ENCODE measurements at regions not wholly inside any gene's neighbourhood (a gene's known extent, or its start where the extent isn't known, plus 50 kb on each side); places are given as distances from the start of the nearest gene placed in this dataset.

DNA sequence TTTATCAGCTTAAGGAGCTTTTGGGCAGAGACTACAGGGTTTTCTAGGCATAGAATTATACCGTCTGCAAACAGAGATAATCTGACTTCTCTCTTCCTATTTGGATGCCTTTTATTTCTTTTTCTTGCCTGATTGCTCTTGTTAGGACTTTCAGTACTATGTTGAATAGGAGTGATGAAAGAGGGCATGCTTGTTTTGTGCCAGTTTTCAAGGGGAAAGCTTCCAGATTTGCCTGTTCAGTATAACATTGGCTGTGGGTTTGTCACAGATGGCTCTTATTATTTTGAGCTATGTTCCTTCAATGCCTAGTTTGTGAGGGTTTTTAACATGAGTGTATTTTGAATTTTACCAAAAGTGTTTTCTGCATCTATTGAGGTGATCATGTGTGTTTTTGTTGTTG is 192.8 kb upstream of the PHACTR1 start:
- H3K4ac ChIP-seq (ENCODE audit: low read depth, low read length), result no peak overlapping the region
- no CpG with 5 or more reads among the region's 1 CpG for WGBS (ENCODE audit: extremely low coverage, insufficient read length, low lambda C conversion rate)
- peaks cover 0 to 4% of the 10 kb centered on the region in 2 experiments; a peak in 1 of 4 replicates for H3K4me1 Mint-ChIP-seq

More for the DNA sequence above, 192.8 kb upstream of the PHACTR1 start:
- H3K23ac ChIP-seq (ENCODE audit: insufficient read length, low read depth, low read length), result no peak overlapping the region
- no peak overlapping the region for H2BK20ac ChIP-seq (ENCODE audit: low read depth, low read length, poor library complexity, severe bottlenecking)
- H4K91ac ChIP-seq (ENCODE audit: insufficient read length, low read depth, low read length), result no peak overlapping the region
- no peak overlapping the region for H2BK120ac ChIP-seq (ENCODE audit: low read depth, low read length, poor library complexity, severe bottlenecking)
- no peak overlapping the region for H2AFZ ChIP-seq (ENCODE audit: low read length)
- no peaks in the 10 kb centered on the region for H3K79me2 ChIP-seq (ENCODE audit: insufficient read depth, low read length)
- no peak overlapping the region for H3T11ph ChIP-seq (ENCODE audit: low read length)
- no peaks in the 10 kb centered on the region for H3K9me3 ChIP-seq (ENCODE audit: control insufficient read depth, low read depth, low read length)
- TF ChIP-seq, protein P1, sequence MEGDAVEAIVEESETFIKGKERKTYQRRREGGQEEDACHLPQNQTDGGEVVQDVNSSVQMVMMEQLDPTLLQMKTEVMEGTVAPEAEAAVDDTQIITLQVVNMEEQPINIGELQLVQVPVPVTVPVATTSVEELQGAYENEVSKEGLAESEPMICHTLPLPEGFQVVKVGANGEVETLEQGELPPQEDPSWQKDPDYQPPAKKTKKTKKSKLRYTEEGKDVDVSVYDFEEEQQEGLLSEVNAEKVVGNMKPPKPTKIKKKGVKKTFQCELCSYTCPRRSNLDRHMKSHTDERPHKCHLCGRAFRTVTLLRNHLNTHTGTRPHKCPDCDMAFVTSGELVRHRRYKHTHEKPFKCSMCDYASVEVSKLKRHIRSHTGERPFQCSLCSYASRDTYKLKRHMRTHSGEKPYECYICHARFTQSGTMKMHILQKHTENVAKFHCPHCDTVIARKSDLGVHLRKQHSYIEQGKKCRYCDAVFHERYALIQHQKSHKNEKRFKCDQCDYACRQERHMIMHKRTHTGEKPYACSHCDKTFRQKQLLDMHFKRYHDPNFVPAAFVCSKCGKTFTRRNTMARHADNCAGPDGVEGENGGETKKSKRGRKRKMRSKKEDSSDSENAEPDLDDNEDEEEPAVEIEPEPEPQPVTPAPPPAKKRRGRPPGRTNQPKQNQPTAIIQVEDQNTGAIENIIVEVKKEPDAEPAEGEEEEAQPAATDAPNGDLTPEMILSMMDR (conservative IDR thresholded peaks at IDR 0.05), result no peak
- H3K23me2 ChIP-seq (ENCODE audit: insufficient read length, low read depth, low read length, poor library complexity, severe bottlenecking), result no peaks in the 10 kb centered on the region
- H3K9ac ChIP-seq (ENCODE audit: extremely low read depth, insufficient read length, low read length), result no peak overlapping the region
- H4K20me1 ChIP-seq (ENCODE audit: control insufficient read depth, insufficient read depth, insufficient read length), result no peaks in the 10 kb centered on the region
- Mint-ChIP-seq H3K27me3 (ENCODE audit: low read depth) (peaks cover 1% of the 10 kb centered on the region; the same call in 1 of the 2 replicates), H3K27ac (no peak overlapping the region), H3K9me3 (peaks cover 4 to 7% of the 10 kb centered on the region in 2 experiments), H3K4me3 (no peak overlapping the region), H3K36me3 (ENCODE audit: insufficient read depth in 1 of 3, low read depth in 3 of 3) (0 out of 7 replicates have a peak, but pooled peaks cover 0 to 4% (median 0%) of the 10 kb centered on the region in 3 experiments)
- H3K27me3 ChIP-seq (ENCODE audit: insufficient read depth, low read length), result no peaks in the 10 kb centered on the region
- H3K56ac ChIP-seq (ENCODE audit: insufficient read length, low read depth, low read length), result no peak overlapping the region
- H3K27ac ChIP-seq (ENCODE audit: insufficient read length, low read depth, low read length), result no peak overlapping the region
- DNase-seq, result no peak
- H2AK5ac ChIP-seq (ENCODE audit: insufficient read length, low read length), result no peak overlapping the region
- H3K4me1 ChIP-seq (ENCODE audit: insufficient read depth, low read length), result no peaks in the 10 kb centered on the region
- no peak overlapping the region for H3K18ac ChIP-seq (ENCODE audit: insufficient read length, low read depth, low read length)
- no peak overlapping the region for H2BK12ac ChIP-seq (ENCODE audit: insufficient read length, low read depth, low read length)
- no peaks in the 10 kb centered on the region for H3K79me1 ChIP-seq (ENCODE audit: insufficient read depth, low read depth, low read length, poor library complexity, severe bottlenecking)
- H3K14ac ChIP-seq (ENCODE audit: insufficient read depth, low read length), result no peak overlapping the region
- no peak overlapping the region for H4K8ac ChIP-seq (replicated peaks; ENCODE audit: insufficient read length, low read depth, low read length)
- no peak overlapping the region for H3K4me2 ChIP-seq (ENCODE audit: insufficient read depth, insufficient read length, low read length)
- no peak overlapping the region for H4K5ac ChIP-seq (ENCODE audit: insufficient read length, low read depth, low read length)
- H2BK15ac ChIP-seq (ENCODE audit: low read depth, low read length), result no peak overlapping the region
- no peak overlapping the region for H2BK5ac ChIP-seq (ENCODE audit: insufficient read length, low read length)

Data from H9 (cell line).